NB4 (cell line): ENCODE measurements at regions not wholly inside any gene's neighbourhood (a gene's known extent, or its start where the extent isn't known, plus 50 kb on each side); places are given as distances from the start of the nearest gene placed in this dataset.

Experiments used
- CTCF ChIP-seq: IDR thresholded peaks from one replicate; pipeline ENCODE4 v1.5.1; 2012; ENCODE audit warnings: low read depth, low read length
- MAX ChIP-seq: IDR thresholded peaks from 2 replicates; pipeline ENCODE4 v1.6.1; 2011; ENCODE audit warnings: low read depth, low read length
- POLR2A ChIP-seq: IDR thresholded peaks from 2 replicates; pipeline ENCODE4 v1.6.1; 2011; ENCODE audit warnings: mild to moderate bottlenecking; ENCODE audit not compliant: insufficient read length; ENCODE audit errors: extremely low read depth

- TF ChIP-seq CTCF (no peak), POLR2A (no peak), MAX (no peak)
These were observed 379.5 kb upstream of the EYS start for GRCh38 chr6:66086532-66086931.
